Tibial artery (tissue), 4 donors: ENCODE measurements at regions not wholly inside any gene's neighbourhood (a gene's known extent, or its start where the extent isn't known, plus 50 kb on each side); places are given as distances from the start of the nearest gene placed in this dataset.

ENCODE experiments used
- DNase-seq, 2 donors: peaks; one replicate each; pipeline ENCODE4 v3.0.0-alpha.2; 2019
- H3K27ac ChIP-seq, 2 donors: fragments of 200-600 bp; sonication (generic) in 1 of 2; 1 replicate in 1 of 2; 2 replicates in 1 of 2; pipeline ENCODE4 v1.5.1; 2018 to 2019; ENCODE audit warnings: mild to moderate bottlenecking in 1 of 2
- H3K27me3 ChIP-seq, 2 donors: fragments of 200-600 bp; sonication (generic) in 1 of 2; one replicate each; pipeline versions ENCODE4 v1.5.1 to v1.6.0; 2016 to 2019
- H3K36me3 ChIP-seq, 3 donors: fragments of 200-600 bp; sonication (generic) in 2 of 3; one replicate each; pipeline ENCODE4 v1.5.1; 2016 to 2019; ENCODE audit warnings: mild to moderate bottlenecking in 2 of 3
- H3K4me1 ChIP-seq, 4 donors: fragments of 200-600 bp; sonication (generic) in 2 of 4; 1 replicate in 3 of 4; 2 replicates in 1 of 4; pipeline ENCODE4 v1.5.1; 2016 to 2019
- H3K4me3 ChIP-seq, 2 donors: fragments of 200-600 bp; sonication (generic) in 1 of 2; 1 replicate in 1 of 2; 2 replicates in 1 of 2; pipeline ENCODE4 v1.5.1; 2018 to 2019; ENCODE audit warnings: mild to moderate bottlenecking in 2 of 2
- H3K9me3 ChIP-seq, 3 donors: fragments of 200-600 bp; sonication (generic) in 1 of 3; one replicate each; pipeline ENCODE4 v1.5.1; 2016 to 2019
- intact Hi-C: fragments of 100-400 bp; cut with DNase I; formaldehyde crosslinking; loops from one replicate; pipeline ENCODE4 v1.15.0; 2023; ENCODE audit warnings: low total_unique reads
- TF ChIP-seq, protein P1 (sequence below), 2 experiments: fragments of 200-600 bp in 1 of 2; fragments of 450-650 bp in 1 of 2; IDR thresholded peaks; one replicate each; pipeline ENCODE4 v1.5.1; 2017 to 2019; ENCODE audit warnings: antibody characterized with exemption in 2 of 2, mild to moderate bottlenecking in 1 of 2, moderate library complexity in 1 of 2

- intact Hi-C loops = no loop called here
- no peak for DNase-seq
- no peak overlapping the region for H3K4me3 ChIP-seq
- no peaks in the 10 kb centered on the region for H3K27me3 ChIP-seq
- H3K27ac ChIP-seq = no peak overlapping the region
- H3K36me3 ChIP-seq = no peaks in the 10 kb centered on the region
- H3K9me3 ChIP-seq = no peaks in the 10 kb centered on the region
- TF ChIP-seq, protein P1, sequence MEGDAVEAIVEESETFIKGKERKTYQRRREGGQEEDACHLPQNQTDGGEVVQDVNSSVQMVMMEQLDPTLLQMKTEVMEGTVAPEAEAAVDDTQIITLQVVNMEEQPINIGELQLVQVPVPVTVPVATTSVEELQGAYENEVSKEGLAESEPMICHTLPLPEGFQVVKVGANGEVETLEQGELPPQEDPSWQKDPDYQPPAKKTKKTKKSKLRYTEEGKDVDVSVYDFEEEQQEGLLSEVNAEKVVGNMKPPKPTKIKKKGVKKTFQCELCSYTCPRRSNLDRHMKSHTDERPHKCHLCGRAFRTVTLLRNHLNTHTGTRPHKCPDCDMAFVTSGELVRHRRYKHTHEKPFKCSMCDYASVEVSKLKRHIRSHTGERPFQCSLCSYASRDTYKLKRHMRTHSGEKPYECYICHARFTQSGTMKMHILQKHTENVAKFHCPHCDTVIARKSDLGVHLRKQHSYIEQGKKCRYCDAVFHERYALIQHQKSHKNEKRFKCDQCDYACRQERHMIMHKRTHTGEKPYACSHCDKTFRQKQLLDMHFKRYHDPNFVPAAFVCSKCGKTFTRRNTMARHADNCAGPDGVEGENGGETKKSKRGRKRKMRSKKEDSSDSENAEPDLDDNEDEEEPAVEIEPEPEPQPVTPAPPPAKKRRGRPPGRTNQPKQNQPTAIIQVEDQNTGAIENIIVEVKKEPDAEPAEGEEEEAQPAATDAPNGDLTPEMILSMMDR (IDR thresholded peaks at IDR 0.05) = no peak
- H3K4me1 ChIP-seq = no peaks in the 10 kb centered on the region
These were observed 211.8 kb downstream of the DACT1 start for GRCh38 chr14:58849601-58850000.

DNA sequence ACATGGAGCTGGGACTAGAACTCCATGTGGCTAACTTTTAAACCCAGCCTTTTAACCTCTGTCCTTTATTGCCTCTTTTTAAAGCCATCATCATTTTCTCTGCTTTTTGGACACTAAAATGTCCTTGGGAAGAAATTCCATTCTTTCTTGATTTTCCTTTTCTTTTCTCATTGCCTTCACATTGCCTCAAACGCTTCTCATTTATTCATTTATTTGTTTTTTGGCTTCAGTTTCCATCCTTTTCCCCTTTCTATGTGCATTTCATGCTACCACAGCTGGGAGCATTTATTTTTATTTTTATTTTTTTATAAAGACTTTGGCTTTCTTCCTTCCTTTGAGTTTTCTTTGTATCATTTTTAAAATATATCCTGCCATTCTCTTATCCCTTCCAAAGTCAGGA lies 212.2 kb downstream of the DACT1 start:
- Histone ChIP-seq H3K4me1 (no peaks in the 10 kb centered on the region), H3K9me3 (no peaks in the 10 kb centered on the region), H3K27ac (no peak overlapping the region), H3K4me3 (no peak overlapping the region), H3K27me3 (no peaks in the 10 kb centered on the region), H3K36me3 (no peaks in the 10 kb centered on the region)
- TF ChIP-seq, protein P1 (IDR thresholded peaks at IDR 0.05) = no peak
- intact Hi-C loops = no loop called here
- DNase-seq = no peak

- TF ChIP-seq, protein P1 (IDR thresholded peaks at IDR 0.05) = no peak
- Histone ChIP-seq H3K27me3 (no peaks in the 10 kb centered on the region), H3K9me3 (peaks cover 0 to 15% (median 9%) of the 10 kb centered on the region in 3 donors), H3K4me1 (peaks cover 0 to 34% (median 2%) of the 10 kb centered on the region in 4 donors), H3K27ac (no peak overlapping the region), H3K4me3 (no peak overlapping the region), H3K36me3 (no peaks in the 10 kb centered on the region)
- DNase-seq = no peak
- intact Hi-C loops = no loop called here
These were observed 223.8 kb downstream of the DACT1 start for GRCh38 chr14:58861586-58861985.

- Histone ChIP-seq H3K27me3 (no peaks in the 10 kb centered on the region), H3K4me3 (no peak overlapping the region), H3K27ac (no peak overlapping the region), H3K9me3 (peaks cover 0 to 15% (median 9%) of the 10 kb centered on the region in 3 donors), H3K36me3 (no peaks in the 10 kb centered on the region), H3K4me1 (peaks cover 0 to 34% (median 2%) of the 10 kb centered on the region in 4 donors)
- intact Hi-C loops = no loop called here
- TF ChIP-seq, protein P1 (IDR thresholded peaks at IDR 0.05) = no peak
- no peak for DNase-seq
These were observed 224.8 kb downstream of the DACT1 start for GRCh38 chr14:58862416-58863160.

DNA sequence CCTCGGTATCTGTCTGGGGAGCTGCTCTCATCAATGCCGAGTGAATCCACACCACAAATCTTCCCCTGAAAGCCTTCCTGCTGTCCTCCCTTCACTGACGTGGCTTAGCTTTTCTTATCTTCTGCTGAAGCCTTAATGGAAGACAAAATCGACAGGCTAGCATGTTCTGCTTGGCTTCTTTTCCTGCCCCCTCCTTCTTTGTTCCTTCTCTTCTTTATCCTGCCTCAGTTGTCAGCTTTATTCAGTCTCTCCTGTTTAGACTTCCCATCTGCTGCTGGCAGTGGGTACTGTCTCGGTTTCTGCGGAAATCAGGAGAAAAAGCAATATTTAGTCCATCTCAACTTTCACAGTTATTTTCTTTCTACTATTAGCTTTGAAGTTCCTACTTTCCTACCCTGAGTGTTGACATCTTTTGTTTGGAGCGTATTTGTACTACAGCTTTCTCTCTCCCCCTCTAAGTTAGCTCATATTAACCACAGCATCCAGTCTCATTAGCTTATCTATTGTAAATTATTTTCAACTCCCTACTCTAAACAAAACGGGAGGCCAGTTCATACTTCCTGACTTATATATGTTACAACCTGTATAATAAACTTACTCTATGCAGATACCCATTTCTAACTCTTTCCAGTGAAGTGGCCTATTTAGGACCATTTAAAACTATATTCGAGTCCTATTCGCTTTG lies 226.0 kb downstream of the DACT1 start:
- intact Hi-C loops = no loop called here
- no peak overlapping the region for H3K27ac ChIP-seq
- H3K9me3 ChIP-seq = peaks cover 0 to 7% (median 0%) of the 10 kb centered on the region in 3 donors
- no peaks in the 10 kb centered on the region for H3K27me3 ChIP-seq
- no peaks in the 10 kb centered on the region for H3K36me3 ChIP-seq
- peaks cover 0 to 34% (median 2%) of the 10 kb centered on the region in 4 donors for H3K4me1 ChIP-seq
- no peak for DNase-seq
- TF ChIP-seq, protein P1 (IDR thresholded peaks at IDR 0.05) = no peak
- no peak overlapping the region for H3K4me3 ChIP-seq
